K562 (cell line): ENCODE measurements at regions not wholly inside any gene's neighbourhood (a gene's known extent, or its start where the extent isn't known, plus 50 kb on each side); places are given as distances from the start of the nearest gene placed in this dataset.
A peak's percentile ranks its signal among the peaks of the same experiment; 100 is the strongest.

Experiments
- ATAC-seq: fragments of 200-7000 bp; cut with Tn5 transposase; 3 replicates; pipeline ENCODE4 v1.9.1; 2020; ENCODE audit warnings: moderate library complexity
- BruUV-seq: library from RNA; stranded (reverse); fragments of 400-500 nt; replicated peaks from 2 replicates; lab custom pipeline; 2021; lab: Mats Ljungman, UMichigan
- CTCF ChIA-PET: fragments of 300-600 bp; formaldehyde crosslinking; extraction: SDS; loops from one replicate; lab custom pipeline; 2021; ENCODE audit warnings: low intra/inter-chr PET ratio; lab: Yijun Ruan, JAX
- POLR2A ChIA-PET: fragments of 300-600, 350-650 bp; sonication (Branson Sonifier 250); formaldehyde crosslinking; extraction: SDS; loops from one replicate; lab custom pipeline; 2021; ENCODE audit warnings: antibody characterized with exemption, inconsistent platforms; lab: Yijun Ruan, JAX
- DNase-seq, 4 experiments: peaks; one replicate each; pipeline versions ENCODE4 v3.0.0 to v3.0.0-alpha.2; 2011 to 2018; ENCODE audit warnings: low spot score in 3 of 4, mixed read lengths in 3 of 4; ENCODE audit errors: extremely low read depth in 1 of 4
- FAIRE-seq: peaks from 2 replicates; lab custom pipeline; 2011; peaks lifted over from hg19 to GRCh38; lab: Jason Lieb, UNC
- H2AFZ ChIP-seq: 2 replicates; pipeline ENCODE4 v1.6.0; 2011; ENCODE audit warnings: low read depth, low read length, control low read depth, inconsistent platforms
- H3K27ac ChIP-seq: fragments of 200-600 bp; 3 replicates; pipeline ENCODE4 v1.8.0; 2011; ENCODE audit warnings: low read depth, mild to moderate bottlenecking, control low read depth, inconsistent platforms, low read length, moderate library complexity, mixed read lengths; ENCODE audit errors: extremely low read depth
- H3K27me3 ChIP-seq, 2 experiments: fragments of 300-600 bp in 1 of 2; 2 replicates in 1 of 2; 3 replicates in 1 of 2; pipeline versions ENCODE4 v1.6.0 to v1.8.0; 2011; ENCODE audit warnings: inconsistent platforms in 2 of 2, low read length in 2 of 2, mild to moderate bottlenecking in 1 of 2, mixed read lengths in 1 of 2, moderate library complexity in 1 of 2; ENCODE audit not compliant: control insufficient read depth in 2 of 2, insufficient read depth in 2 of 2
- H3K36me3 ChIP-seq: fragments of 300-600 bp; 3 replicates; pipeline ENCODE4 v1.8.0; 2011; ENCODE audit warnings: mild to moderate bottlenecking, low read length, inconsistent platforms; ENCODE audit not compliant: control insufficient read depth, insufficient read depth
- H3K4me1 ChIP-seq, 2 experiments: fragments of 200-600 bp in 1 of 2; replicated peaks in 1 of 2; 2 replicates in 1 of 2; 3 replicates in 1 of 2; pipeline versions ENCODE4 v1.5.1 to v1.8.0; 2011; ENCODE audit warnings: inconsistent platforms in 2 of 2, low read length in 2 of 2, mild to moderate bottlenecking in 1 of 2, mixed read lengths in 1 of 2, moderate library complexity in 1 of 2; ENCODE audit not compliant: control insufficient read depth in 2 of 2, insufficient read depth in 2 of 2
- H3K4me2 ChIP-seq: 2 replicates; pipeline ENCODE4 v1.6.1; 2011; ENCODE audit warnings: low read length, control low read depth, inconsistent platforms, mixed read lengths; ENCODE audit not compliant: insufficient read depth
- H3K4me3 ChIP-seq: fragments of 200-600 bp; sonication (generic), shearing (Covaris generic); 2 replicates; pipeline ENCODE4 v1.5.1; 2016; ENCODE audit warnings: control low read depth, inconsistent platforms
- H3K79me2 ChIP-seq: fragments of 200-600 bp; 3 replicates; pipeline ENCODE4 v1.8.0; 2011; ENCODE audit warnings: low read length, inconsistent platforms; ENCODE audit not compliant: control insufficient read depth, insufficient read depth
- H3K9ac ChIP-seq, 2 experiments: 2 replicates each; pipeline versions ENCODE4 v1.6.0 to v1.6.1; 2011; ENCODE audit warnings: low read depth in 2 of 2, low read length in 2 of 2, control low read depth in 1 of 2, inconsistent platforms in 1 of 2, mild to moderate bottlenecking in 1 of 2, mixed read lengths in 1 of 2; ENCODE audit not compliant: insufficient read depth in 1 of 2
- H3K9me1 ChIP-seq: one replicate; pipeline ENCODE4 v1.6.0; 2011; ENCODE audit warnings: inconsistent platforms, mild to moderate bottlenecking, low read length, moderate library complexity; ENCODE audit not compliant: control insufficient read depth, insufficient read depth
- H3K9me3 ChIP-seq: replicated peaks from 2 replicates; pipeline ENCODE4 v1.5.1; 2011; ENCODE audit warnings: low read depth, low read length, inconsistent platforms; ENCODE audit not compliant: control insufficient read depth, insufficient read depth
- H4K20me1 ChIP-seq: replicated peaks from 2 replicates; pipeline ENCODE4 v1.6.1; 2011; ENCODE audit warnings: low read length, inconsistent platforms, mixed read lengths; ENCODE audit not compliant: control insufficient read depth, insufficient read depth
- ATF3 ChIP-seq, 2 experiments: fragments of 450-650 bp in 1 of 2; sonication (generic) in 1 of 2; formaldehyde crosslinking in 1 of 2; IDR thresholded peaks in 1 of 2; conservative IDR thresholded peaks in 1 of 2; 2 replicates each; pipeline versions ENCODE4 v1.6.1 to v1.8.1; 2016 to 2023; ENCODE audit warnings: mild to moderate bottlenecking in 2 of 2, moderate library complexity in 2 of 2, inconsistent platforms in 1 of 2, missing genetic modification reagents in 1 of 2
- CREB3L1 ChIP-seq: fragments of 450-650 bp; IDR thresholded peaks from 2 replicates; pipeline ENCODE4 v1.6.1; 2014; ENCODE audit warnings: low read depth, mild to moderate bottlenecking, moderate library complexity, borderline replicate concordance
- EZH2 ChIP-seq: IDR thresholded peaks from 2 replicates; pipeline ENCODE4 v1.6.1; 2012; ENCODE audit warnings: low read depth, mild to moderate bottlenecking, inconsistent platforms, low read length, borderline replicate concordance
- GTF2B ChIP-seq: IDR thresholded peaks from 2 replicates; pipeline ENCODE4 v1.6.1; 2011; ENCODE audit not compliant: insufficient read length; ENCODE audit errors: extremely low read depth
- SAFB2 ChIP-seq: fragments of 200-400 bp; formaldehyde crosslinking; IDR thresholded peaks from 2 replicates; pipeline ENCODE4 v1.6.1; 2018; ENCODE audit warnings: borderline replicate concordance, low read length, low read depth, moderate library complexity; ENCODE audit not compliant: severe bottlenecking
- TEAD1 ChIP-seq, 2 experiments: fragments of 450-650 bp in 1 of 2; sonication (generic) in 1 of 2; formaldehyde crosslinking; IDR thresholded peaks; 2 replicates each; pipeline versions ENCODE4 v1.4.0 to v1.8.0; 2020 to 2022; ENCODE audit warnings: mild to moderate bottlenecking in 2 of 2, missing genetic modification reagents in 1 of 2
- ZNF23 ChIP-seq: fragments of 250-450 bp; sonication (Bioruptor Pico); IDR thresholded peaks from 2 replicates; pipeline ENCODE4 v1.4.0; 2020; ENCODE audit warnings: mild to moderate bottlenecking
- ZNF586 ChIP-seq: fragments of 450-650 bp; formaldehyde crosslinking; conservative IDR thresholded peaks from 2 replicates; pipeline ENCODE4 v1.4.0; 2020; ENCODE audit warnings: mild to moderate bottlenecking, moderate library complexity
- ZNF644 ChIP-seq: fragments of 200-800 bp; sonication (Bioruptor generic); IDR thresholded peaks from 2 replicates; pipeline ENCODE4 v1.6.1; 2016; ENCODE audit warnings: low read depth, missing genetic modification characterization, missing compliant biosample characterization
- WGBS: fragments of 100-300 bp; shearing (Covaris generic); methylation state at CpG from one replicate; pipeline ENCODE4 v1.1.6; 2016; ENCODE audit warnings: low coverage, mixed read lengths; ENCODE audit not compliant: insufficient coverage; ENCODE audit errors: missing lambda C conversion rate; 5-methylcytosine and 5-hydroxymethylcytosine counted together
- in situ Hi-C: fragments of 300-500 bp; cut with MboI; formaldehyde crosslinking; loops from 4 replicates; pipeline ENCODE4 v1.15.0; 2018; ENCODE audit warnings: inconsistent platforms, mixed read lengths
- intact Hi-C: fragments of 100-400 bp; cut with micrococcal nuclease; formaldehyde crosslinking; loops from 2 replicates; pipeline ENCODE4 v1.14.2; 2022

- ATAC-seq, result no peak
- POLR2A ChIA-PET, result interaction anchor here (1.1 to 4.8 kb wide), 5 partner anchors 9 to 80 kb away, joined by 3 to 27 read pairs (median 4); partner anchors contain the start of gene TRIM13
- no peaks in the 10 kb centered on the region for H3K27me3 ChIP-seq
- H3K27ac ChIP-seq, result peak overlapping the region; percentile 21; the same call in 2 of the 3 replicates
- peaks cover 3% of the 10 kb centered on the region; the same call in 1 of the 2 replicates for H4K20me1 ChIP-seq
- no TSS peak for BruUV-seq
- peak overlapping the region; percentile 69 for H3K4me3 ChIP-seq
- H3K79me2 ChIP-seq, result peaks cover 97% of the 10 kb centered on the region
- 7% methylated on average over 3 of the region's 3 CpGs for WGBS
- H3K9me1 ChIP-seq, result no peaks in the 10 kb centered on the region
- in situ Hi-C loops, result no loop called here
- CTCF ChIA-PET, result no interaction called here
- no peak for DNase-seq
- peaks cover 0 to 2% of the 10 kb centered on the region in 2 experiments; a peak in 1 of 5 replicates for H3K4me1 ChIP-seq
- H3K9ac ChIP-seq, result peak overlapping the region in 1 of 2 experiments; percentile 93; a peak in 2 of 4 replicates
- TF ChIP-seq ZNF644 (tag), result no peak
- TF ChIP-seq SAFB2, result no peak
- no peak for TF ChIP-seq EZH2
- no peak for TF ChIP-seq TEAD1 (CRISPR knock-in tag; IDR thresholded peaks at IDR 0.05)
- TF ChIP-seq GTF2B, result no peak
- TF ChIP-seq CREB3L1, result no peak
- no peak for TF ChIP-seq ZNF586 (CRISPR knock-in tag)
- TF ChIP-seq ATF3 (IDR thresholded peaks at IDR 0.05), result no peak
- TF ChIP-seq ATF3 (CRISPR knock-in tag; conservative IDR thresholded peaks at IDR 0.05), result no peak
- no peak for TF ChIP-seq ZNF23 (CRISPR knock-in tag)
- peaks cover 20% of the 10 kb centered on the region; the same call in 1 of the 3 replicates for H3K36me3 ChIP-seq
- H3K4me2 ChIP-seq, result peak overlapping the region; percentile 26
- no peak for FAIRE-seq
- H2AFZ ChIP-seq, result no peak overlapping the region
- intact Hi-C loops, result no loop called here
- H3K9me3 ChIP-seq, result no peaks in the 10 kb centered on the region
Observed at GRCh38 chr13:50078231-50078894, 63.1 kb downstream of the KCNRG start.
